AG04450 (cell line): ENCODE measurements at regions not wholly inside any gene's neighbourhood (a gene's known extent, or its start where the extent isn't known, plus 50 kb on each side); places are given as distances from the start of the nearest gene placed in this dataset.

Experiments used
- CTCF ChIA-PET: fragments of 300-600, 350-600 bp; formaldehyde crosslinking; extraction: SDS; loops from one replicate; lab custom pipeline; 2022; ENCODE audit warnings: antibody characterized with exemption, inconsistent platforms; lab: Charles Lee
- POLR2A ChIA-PET: fragments of 350-600 bp; formaldehyde crosslinking; extraction: SDS; loops from one replicate; lab custom pipeline; 2021; ENCODE audit warnings: antibody characterized with exemption, inconsistent platforms; lab: Yijun Ruan, JAX
- DNase-seq: peaks from one replicate; pipeline ENCODE4 v3.0.0-alpha.2; 2011; ENCODE audit warnings: low read depth, low spot score
- H3K27ac ChIP-seq: one replicate; pipeline ENCODE4 v1.5.1; 2012; ENCODE audit warnings: low read depth, low read length, control low read depth
- H3K27me3 ChIP-seq: one replicate; pipeline ENCODE4 v1.6.0; 2012; ENCODE audit warnings: low read length; ENCODE audit not compliant: control insufficient read depth, insufficient read depth
- H3K4me3 ChIP-seq: 2 replicates; pipeline ENCODE4 v1.5.1; 2011; ENCODE audit warnings: mild to moderate bottlenecking, low read depth, low read length, control low read depth
- H3K9me3 ChIP-seq: 2 replicates; pipeline ENCODE4 v1.5.1; 2012; ENCODE audit warnings: low read length; ENCODE audit not compliant: control insufficient read depth, insufficient read depth
- CTCF ChIP-seq: IDR thresholded peaks from 2 replicates; pipeline ENCODE4 v1.5.1; 2011; ENCODE audit warnings: low read depth, low read length, control low read depth, inconsistent platforms

DNA sequence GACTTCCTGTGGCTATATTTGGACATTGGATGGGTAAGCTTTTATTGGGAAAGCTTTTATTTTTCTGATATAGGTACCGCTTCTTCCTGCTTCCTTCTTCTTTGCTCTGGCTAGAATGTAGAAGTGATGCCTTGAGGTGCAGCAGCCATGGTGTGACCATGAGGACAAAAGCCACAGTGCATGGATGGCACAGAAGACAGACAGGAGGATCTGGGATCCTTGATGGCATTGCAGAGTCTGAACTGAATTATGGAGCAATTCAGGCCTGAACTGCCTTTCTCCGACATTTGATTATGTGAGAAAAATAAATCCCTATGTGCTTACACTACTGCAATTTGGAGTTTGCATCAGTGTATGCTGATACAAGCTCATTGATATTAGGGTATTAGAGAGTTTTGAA is 191.3 kb upstream of the CRY1 start:
- ChIA-PET CTCF (interaction anchor here (0.5 kb wide), 1 partner anchor 324 kb away, joined by 3 read pairs; no protein-coding TSS in a partner anchor), POLR2A (no interaction called here)
- no peak for DNase-seq
- Histone ChIP-seq H3K27ac (no peak overlapping the region), H3K27me3 (no peaks in the 10 kb centered on the region), H3K9me3 (no peaks in the 10 kb centered on the region), H3K4me3 (no peak overlapping the region)
- no peak for TF ChIP-seq CTCF

DNA sequence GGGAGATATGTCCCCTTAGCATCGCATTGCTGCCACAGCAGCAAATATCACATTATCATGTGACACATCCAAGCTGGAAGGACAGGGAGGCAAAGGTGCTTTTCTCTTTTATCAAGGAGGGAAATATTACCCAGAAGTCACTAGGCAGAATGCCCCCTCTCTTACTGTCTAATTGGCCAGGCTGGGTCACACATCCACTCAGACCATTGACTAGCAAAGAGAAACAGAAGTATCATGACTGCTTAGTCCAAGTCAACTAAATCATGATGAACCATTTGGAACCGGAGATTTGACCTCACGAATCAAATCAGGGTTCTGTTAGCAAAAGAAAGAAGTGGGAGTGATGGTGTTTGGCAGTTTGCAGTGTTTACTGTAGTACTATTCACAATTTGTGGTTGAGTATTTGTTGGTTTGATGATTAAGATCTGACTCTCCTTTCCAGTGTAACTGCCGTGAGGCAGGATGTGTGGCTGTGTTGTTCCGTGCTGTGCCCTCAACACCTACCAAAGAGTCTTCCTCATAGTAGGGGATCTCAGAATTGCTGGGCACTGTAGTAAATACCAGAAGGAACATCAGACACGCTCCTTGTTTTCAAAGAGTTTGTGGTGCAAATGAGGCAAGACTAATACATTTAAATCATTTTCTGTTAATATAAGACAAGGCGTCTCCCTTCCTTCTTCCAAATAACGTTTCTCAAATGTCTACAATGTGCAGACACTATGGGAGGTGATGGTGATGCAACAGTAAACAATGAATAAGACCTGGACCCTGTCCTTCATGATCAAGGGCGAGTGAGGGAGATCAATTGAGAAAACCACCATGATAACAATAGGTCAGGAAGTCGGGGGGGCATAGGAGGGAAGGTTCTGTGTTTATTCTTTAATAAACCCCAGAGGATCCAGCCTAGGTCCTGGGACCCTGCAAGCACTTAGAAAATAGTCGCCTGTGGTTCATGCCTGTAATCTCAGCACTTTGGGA is 194.4 kb upstream of the CRY1 start:
- Histone ChIP-seq H3K4me3 (no peak overlapping the region), H3K27me3 (no peaks in the 10 kb centered on the region), H3K9me3 (no peaks in the 10 kb centered on the region), H3K27ac (no peak overlapping the region)
- DNase-seq = no peak
- no peak for TF ChIP-seq CTCF
- ChIA-PET POLR2A (no interaction called here), CTCF (no interaction called here)

DNA sequence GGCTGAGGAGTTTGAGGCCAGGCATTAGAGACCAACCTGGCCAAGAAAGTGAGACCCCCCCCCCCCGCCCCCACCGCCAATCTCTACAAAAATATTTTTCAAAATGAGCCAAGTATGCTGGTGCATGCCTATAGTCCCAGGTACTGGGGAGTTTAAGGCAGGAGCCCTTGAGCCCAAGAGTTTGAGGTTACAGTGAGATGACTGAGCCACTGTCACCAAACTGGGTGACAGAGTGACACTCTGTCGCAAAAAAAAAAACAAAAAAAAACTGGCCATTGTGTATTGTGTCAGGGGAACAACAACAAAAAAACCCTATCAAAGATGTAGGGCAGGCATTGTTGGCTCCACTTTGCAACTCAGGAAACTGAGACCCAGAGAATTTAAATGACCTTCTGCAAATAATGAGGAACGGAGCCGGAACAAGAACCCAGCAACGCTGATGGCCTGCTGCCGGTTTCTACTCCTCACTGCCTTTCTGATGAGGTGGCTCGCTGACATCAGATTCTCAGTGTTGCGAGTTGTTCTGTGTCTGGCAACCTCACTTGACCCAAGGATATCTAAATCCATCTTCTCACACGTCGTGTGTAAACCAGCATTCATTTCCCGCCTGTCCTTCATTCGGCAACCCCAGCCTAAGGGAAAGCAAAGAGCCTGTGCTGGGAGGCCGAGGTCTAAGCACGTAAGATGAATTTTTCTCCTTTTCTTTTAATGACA is 195.2 kb upstream of the CRY1 start:
- Histone ChIP-seq H3K27me3 (no peaks in the 10 kb centered on the region), H3K4me3 (no peak overlapping the region), H3K9me3 (no peaks in the 10 kb centered on the region), H3K27ac (no peak overlapping the region)
- TF ChIP-seq CTCF = no peak
- DNase-seq = no peak
- ChIA-PET POLR2A (no interaction called here), CTCF (no interaction called here)

- Histone ChIP-seq H3K9me3 (no peaks in the 10 kb centered on the region), H3K27ac (no peak overlapping the region), H3K4me3 (no peak overlapping the region), H3K27me3 (no peaks in the 10 kb centered on the region)
- ChIA-PET POLR2A (no interaction called here), CTCF (interaction anchor here (2.0 kb wide), 1 partner anchor 159 kb away, joined by 5 read pairs; no protein-coding TSS in a partner anchor)
- no peak for TF ChIP-seq CTCF
- DNase-seq = no peak
Measured at GRCh38 chr12:107291018-107291417, 197.7 kb upstream of the CRY1 start.
